ENCODE measurements at regions not wholly inside any gene's neighbourhood (a gene's known extent, or its start where the extent isn't known, plus 50 kb on each side); places are given as distances from the start of the nearest gene placed in this dataset.

DNA sequence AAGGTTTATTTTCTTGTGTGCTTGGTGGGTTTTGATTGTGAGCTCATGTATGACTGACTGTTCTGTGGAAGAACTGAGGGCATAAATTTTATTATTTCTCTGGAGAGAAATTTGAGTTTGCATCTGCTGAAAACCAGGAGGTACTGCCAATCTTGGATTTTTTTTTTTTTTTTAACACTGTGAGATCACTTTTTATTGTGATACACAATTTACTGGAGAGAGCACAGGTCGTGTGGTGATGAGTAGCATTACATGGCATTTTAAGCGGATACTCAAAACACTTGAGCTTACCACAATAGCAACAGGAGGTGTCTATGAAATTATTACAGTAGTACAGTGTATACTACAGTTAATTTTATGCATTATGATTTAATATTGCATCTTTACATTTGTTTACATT, 237.4 kb downstream of the MFSD1 start:
- Histone ChIP-seq H2AFZ (ENCODE audit: low read depth, low read length) (no peak overlapping the region), H3K4me1 (replicated peaks in 1 of 2; ENCODE audit: control insufficient read depth in 2 of 2, insufficient read depth in 2 of 2, low read length in 2 of 2) (no peaks in the 10 kb centered on the region), H3K9ac (ENCODE audit: insufficient read depth in 1 of 2, low read depth in 2 of 2, low read length in 2 of 2) (no peak overlapping the region), H3K36me3 (ENCODE audit: control insufficient read depth, insufficient read depth, low read length) (no peaks in the 10 kb centered on the region), H3K4me3 (no peak overlapping the region), H3K27me3 (ENCODE audit: control insufficient read depth in 2 of 2, insufficient read depth in 2 of 2, low read length in 2 of 2) (no peaks in the 10 kb centered on the region), H3K4me2 (ENCODE audit: insufficient read depth, low read length) (no peak overlapping the region), H3K9me3 (replicated peaks; ENCODE audit: control insufficient read depth, insufficient read depth, low read depth, low read length) (no peaks in the 10 kb centered on the region; the same call in 1 of the 2 replicates), H3K9me1 (ENCODE audit: control insufficient read depth, insufficient read depth, low read length) (no peaks in the 10 kb centered on the region), H3K79me2 (ENCODE audit: control insufficient read depth, insufficient read depth, low read length) (no peaks in the 10 kb centered on the region), H4K20me1 (replicated peaks; ENCODE audit: control insufficient read depth, insufficient read depth, low read length) (no peaks in the 10 kb centered on the region), H3K27ac (ENCODE audit: extremely low read depth, low read depth, low read length) (no peak overlapping the region)
- ChIA-PET CTCF (ENCODE audit: low intra/inter-chr PET ratio) (no interaction called here), POLR2A (no interaction called here)
- intact Hi-C loops (cut with micrococcal nuclease) (no loop called here), in situ Hi-C loops (cut with MboI) (no loop called here)
- BruUV-seq (replicated peaks), result no TSS peak
- DNase-seq (ENCODE audit: extremely low read depth in 1 of 4, low spot score in 3 of 4), result no peak
- 0% methylated on average over 2 of the region's 2 CpGs for WGBS (ENCODE audit: insufficient coverage, low coverage, missing lambda C conversion rate)
- no peak for ATAC-seq
- FAIRE-seq, result no peak
- TF ChIP-seq ESRRA (IDR thresholded peaks at IDR 0.05; ENCODE audit: borderline replicate concordance, low read depth) (no peak), SMAD3 (CRISPR knock-in tag; conservative IDR thresholded peaks at IDR 0.05) (no peak), HSF4 (CRISPR knock-in tag; IDR thresholded peaks at IDR 0.05; ENCODE audit: borderline replicate concordance) (no peak), SLC30A9 (CRISPR knock-in tag; IDR thresholded peaks at IDR 0.05) (no peak), ZNF79 (CRISPR knock-in tag; IDR thresholded peaks at IDR 0.05; ENCODE audit: low read depth) (no peak)
- TF ChIP-seq, protein P1, sequence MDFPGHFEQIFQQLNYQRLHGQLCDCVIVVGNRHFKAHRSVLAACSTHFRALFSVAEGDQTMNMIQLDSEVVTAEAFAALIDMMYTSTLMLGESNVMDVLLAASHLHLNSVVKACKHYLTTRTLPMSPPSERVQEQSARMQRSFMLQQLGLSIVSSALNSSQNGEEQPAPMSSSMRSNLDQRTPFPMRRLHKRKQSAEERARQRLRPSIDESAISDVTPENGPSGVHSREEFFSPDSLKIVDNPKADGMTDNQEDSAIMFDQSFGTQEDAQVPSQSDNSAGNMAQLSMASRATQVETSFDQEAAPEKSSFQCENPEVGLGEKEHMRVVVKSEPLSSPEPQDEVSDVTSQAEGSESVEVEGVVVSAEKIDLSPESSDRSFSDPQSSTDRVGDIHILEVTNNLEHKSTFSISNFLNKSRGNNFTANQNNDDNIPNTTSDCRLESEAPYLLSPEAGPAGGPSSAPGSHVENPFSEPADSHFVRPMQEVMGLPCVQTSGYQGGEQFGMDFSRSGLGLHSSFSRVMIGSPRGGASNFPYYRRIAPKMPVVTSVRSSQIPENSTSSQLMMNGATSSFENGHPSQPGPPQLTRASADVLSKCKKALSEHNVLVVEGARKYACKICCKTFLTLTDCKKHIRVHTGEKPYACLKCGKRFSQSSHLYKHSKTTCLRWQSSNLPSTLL (IDR thresholded peaks at IDR 0.05), result no peak
- TF ChIP-seq, protein P2, sequence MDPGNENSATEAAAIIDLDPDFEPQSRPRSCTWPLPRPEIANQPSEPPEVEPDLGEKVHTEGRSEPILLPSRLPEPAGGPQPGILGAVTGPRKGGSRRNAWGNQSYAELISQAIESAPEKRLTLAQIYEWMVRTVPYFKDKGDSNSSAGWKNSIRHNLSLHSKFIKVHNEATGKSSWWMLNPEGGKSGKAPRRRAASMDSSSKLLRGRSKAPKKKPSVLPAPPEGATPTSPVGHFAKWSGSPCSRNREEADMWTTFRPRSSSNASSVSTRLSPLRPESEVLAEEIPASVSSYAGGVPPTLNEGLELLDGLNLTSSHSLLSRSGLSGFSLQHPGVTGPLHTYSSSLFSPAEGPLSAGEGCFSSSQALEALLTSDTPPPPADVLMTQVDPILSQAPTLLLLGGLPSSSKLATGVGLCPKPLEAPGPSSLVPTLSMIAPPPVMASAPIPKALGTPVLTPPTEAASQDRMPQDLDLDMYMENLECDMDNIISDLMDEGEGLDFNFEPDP (CRISPR knock-in tag; IDR thresholded peaks at IDR 0.05), result no peak
- TF ChIP-seq, protein P3, sequence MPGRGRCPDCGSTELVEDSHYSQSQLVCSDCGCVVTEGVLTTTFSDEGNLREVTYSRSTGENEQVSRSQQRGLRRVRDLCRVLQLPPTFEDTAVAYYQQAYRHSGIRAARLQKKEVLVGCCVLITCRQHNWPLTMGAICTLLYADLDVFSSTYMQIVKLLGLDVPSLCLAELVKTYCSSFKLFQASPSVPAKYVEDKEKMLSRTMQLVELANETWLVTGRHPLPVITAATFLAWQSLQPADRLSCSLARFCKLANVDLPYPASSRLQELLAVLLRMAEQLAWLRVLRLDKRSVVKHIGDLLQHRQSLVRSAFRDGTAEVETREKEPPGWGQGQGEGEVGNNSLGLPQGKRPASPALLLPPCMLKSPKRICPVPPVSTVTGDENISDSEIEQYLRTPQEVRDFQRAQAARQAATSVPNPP (IDR thresholded peaks at IDR 0.05; ENCODE audit: borderline replicate concordance, insufficient read depth, insufficient read length), result no peak
- TF ChIP-seq, protein P4, sequence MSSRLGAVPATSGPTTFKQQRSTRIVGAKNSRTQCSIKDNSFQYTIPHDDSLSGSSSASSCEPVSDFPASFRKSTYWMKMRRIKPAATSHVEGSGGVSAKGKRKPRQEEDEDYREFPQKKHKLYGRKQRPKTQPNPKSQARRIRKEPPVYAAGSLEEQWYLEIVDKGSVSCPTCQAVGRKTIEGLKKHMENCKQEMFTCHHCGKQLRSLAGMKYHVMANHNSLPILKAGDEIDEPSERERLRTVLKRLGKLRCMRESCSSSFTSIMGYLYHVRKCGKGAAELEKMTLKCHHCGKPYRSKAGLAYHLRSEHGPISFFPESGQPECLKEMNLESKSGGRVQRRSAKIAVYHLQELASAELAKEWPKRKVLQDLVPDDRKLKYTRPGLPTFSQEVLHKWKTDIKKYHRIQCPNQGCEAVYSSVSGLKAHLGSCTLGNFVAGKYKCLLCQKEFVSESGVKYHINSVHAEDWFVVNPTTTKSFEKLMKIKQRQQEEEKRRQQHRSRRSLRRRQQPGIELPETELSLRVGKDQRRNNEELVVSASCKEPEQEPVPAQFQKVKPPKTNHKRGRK (tag; IDR thresholded peaks at IDR 0.05), result no peak
- TF ChIP-seq, protein P5, sequence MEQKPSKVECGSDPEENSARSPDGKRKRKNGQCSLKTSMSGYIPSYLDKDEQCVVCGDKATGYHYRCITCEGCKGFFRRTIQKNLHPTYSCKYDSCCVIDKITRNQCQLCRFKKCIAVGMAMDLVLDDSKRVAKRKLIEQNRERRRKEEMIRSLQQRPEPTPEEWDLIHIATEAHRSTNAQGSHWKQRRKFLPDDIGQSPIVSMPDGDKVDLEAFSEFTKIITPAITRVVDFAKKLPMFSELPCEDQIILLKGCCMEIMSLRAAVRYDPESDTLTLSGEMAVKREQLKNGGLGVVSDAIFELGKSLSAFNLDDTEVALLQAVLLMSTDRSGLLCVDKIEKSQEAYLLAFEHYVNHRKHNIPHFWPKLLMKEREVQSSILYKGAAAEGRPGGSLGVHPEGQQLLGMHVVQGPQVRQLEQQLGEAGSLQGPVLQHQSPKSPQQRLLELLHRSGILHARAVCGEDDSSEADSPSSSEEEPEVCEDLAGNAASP (IDR thresholded peaks at IDR 0.05), result no peak
- TF ChIP-seq, protein P6, sequence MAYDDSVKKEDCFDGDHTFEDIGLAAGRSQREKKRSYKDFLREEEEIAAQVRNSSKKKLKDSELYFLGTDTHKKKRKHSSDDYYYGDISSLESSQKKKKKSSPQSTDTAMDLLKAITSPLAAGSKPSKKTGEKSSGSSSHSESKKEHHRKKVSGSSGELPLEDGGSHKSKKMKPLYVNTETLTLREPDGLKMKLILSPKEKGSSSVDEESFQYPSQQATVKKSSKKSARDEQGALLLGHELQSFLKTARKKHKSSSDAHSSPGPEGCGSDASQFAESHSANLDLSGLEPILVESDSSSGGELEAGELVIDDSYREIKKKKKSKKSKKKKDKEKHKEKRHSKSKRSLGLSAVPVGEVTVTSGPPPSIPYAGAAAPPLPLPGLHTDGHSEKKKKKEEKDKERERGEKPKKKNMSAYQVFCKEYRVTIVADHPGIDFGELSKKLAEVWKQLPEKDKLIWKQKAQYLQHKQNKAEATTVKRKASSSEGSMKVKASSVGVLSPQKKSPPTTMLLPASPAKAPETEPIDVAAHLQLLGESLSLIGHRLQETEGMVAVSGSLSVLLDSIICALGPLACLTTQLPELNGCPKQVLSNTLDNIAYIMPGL (CRISPR knock-in tag; IDR thresholded peaks at IDR 0.05), result no peak
- TF ChIP-seq, protein P7, sequence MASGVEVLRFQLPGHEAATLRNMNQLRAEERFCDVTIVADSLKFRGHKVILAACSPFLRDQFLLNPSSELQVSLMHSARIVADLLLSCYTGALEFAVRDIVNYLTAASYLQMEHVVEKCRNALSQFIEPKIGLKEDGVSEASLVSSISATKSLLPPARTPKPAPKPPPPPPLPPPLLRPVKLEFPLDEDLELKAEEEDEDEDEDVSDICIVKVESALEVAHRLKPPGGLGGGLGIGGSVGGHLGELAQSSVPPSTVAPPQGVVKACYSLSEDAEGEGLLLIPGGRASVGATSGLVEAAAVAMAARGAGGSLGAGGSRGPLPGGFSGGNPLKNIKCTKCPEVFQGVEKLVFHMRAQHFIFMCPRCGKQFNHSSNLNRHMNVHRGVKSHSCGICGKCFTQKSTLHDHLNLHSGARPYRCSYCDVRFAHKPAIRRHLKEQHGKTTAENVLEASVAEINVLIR (CRISPR knock-in tag; IDR thresholded peaks at IDR 0.05), result no peak
